ENCODE measurements at regions not wholly inside any gene's neighbourhood (a gene's known extent, or its start where the extent isn't known, plus 50 kb on each side); places are given as distances from the start of the nearest gene placed in this dataset.

DNA sequence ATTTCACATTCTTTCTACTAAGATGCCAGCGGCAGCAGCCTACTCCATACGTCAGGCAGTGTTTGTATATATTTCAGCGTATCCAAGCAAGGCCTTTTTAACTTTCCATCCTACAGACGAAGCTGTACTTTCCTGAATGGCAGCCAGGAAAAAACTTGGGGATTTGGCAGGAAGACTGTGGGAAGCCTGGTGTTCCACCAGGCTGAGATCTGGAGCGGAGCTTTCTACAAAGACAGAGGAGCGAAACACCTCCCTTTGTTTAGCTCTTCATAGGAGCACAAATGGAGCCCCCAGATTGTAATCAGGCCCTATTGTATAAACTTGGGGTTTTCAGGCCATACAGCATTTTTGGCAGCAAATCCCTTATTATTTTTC is 143.8 kb downstream of the TES start:
- Histone ChIP-seq H3K27ac (ENCODE audit: low read depth in 1 of 2, low read length in 2 of 2) (peak overlapping the region; percentile 73 to 81), H3K9ac (ENCODE audit: low read depth in 1 of 2, low read length in 2 of 2) (no peak overlapping the region), H3K9me3 (ENCODE audit: control insufficient read depth in 4 of 4, low read length in 3 of 4) (no peaks in the 10 kb centered on the region), H3K4me3 (ENCODE audit: low read depth in 1 of 3, low read length in 3 of 3) (no peak overlapping the region), H3K4me1 (ENCODE audit: control insufficient read depth in 4 of 4, insufficient read depth in 4 of 4, low read length in 3 of 4) (peaks cover 17 to 37% (median 28%) of the 10 kb centered on the region in 4 donors), H3K36me3 (ENCODE audit: control insufficient read depth in 4 of 4, insufficient read depth in 3 of 4, low read depth in 1 of 4, low read length in 3 of 4) (no peaks in the 10 kb centered on the region), H3K27me3 (ENCODE audit: control insufficient read depth in 4 of 4, insufficient read depth in 4 of 4, low read length in 3 of 4) (no peaks in the 10 kb centered on the region)
- 74% methylated on average over 6 of the region's 6 CpGs for WGBS
- DNase-seq (ENCODE audit: low spot score): no peak
- TF ChIP-seq RXRA (IDR thresholded peaks at IDR 0.05) (no peak), YY1 (IDR thresholded peaks at IDR 0.05) (no peak), HNF4A (conservative IDR thresholded peaks at IDR 0.05) (no peak), FOXA1 (IDR thresholded peaks at IDR 0.05) (no peak), RAD21 (IDR thresholded peaks at IDR 0.05) (no peak)
- TF ChIP-seq, protein P1, sequence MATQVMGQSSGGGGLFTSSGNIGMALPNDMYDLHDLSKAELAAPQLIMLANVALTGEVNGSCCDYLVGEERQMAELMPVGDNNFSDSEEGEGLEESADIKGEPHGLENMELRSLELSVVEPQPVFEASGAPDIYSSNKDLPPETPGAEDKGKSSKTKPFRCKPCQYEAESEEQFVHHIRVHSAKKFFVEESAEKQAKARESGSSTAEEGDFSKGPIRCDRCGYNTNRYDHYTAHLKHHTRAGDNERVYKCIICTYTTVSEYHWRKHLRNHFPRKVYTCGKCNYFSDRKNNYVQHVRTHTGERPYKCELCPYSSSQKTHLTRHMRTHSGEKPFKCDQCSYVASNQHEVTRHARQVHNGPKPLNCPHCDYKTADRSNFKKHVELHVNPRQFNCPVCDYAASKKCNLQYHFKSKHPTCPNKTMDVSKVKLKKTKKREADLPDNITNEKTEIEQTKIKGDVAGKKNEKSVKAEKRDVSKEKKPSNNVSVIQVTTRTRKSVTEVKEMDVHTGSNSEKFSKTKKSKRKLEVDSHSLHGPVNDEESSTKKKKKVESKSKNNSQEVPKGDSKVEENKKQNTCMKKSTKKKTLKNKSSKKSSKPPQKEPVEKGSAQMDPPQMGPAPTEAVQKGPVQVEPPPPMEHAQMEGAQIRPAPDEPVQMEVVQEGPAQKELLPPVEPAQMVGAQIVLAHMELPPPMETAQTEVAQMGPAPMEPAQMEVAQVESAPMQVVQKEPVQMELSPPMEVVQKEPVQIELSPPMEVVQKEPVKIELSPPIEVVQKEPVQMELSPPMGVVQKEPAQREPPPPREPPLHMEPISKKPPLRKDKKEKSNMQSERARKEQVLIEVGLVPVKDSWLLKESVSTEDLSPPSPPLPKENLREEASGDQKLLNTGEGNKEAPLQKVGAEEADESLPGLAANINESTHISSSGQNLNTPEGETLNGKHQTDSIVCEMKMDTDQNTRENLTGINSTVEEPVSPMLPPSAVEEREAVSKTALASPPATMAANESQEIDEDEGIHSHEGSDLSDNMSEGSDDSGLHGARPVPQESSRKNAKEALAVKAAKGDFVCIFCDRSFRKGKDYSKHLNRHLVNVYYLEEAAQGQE (IDR thresholded peaks at IDR 0.05): no peak
- TF ChIP-seq, protein P2, sequence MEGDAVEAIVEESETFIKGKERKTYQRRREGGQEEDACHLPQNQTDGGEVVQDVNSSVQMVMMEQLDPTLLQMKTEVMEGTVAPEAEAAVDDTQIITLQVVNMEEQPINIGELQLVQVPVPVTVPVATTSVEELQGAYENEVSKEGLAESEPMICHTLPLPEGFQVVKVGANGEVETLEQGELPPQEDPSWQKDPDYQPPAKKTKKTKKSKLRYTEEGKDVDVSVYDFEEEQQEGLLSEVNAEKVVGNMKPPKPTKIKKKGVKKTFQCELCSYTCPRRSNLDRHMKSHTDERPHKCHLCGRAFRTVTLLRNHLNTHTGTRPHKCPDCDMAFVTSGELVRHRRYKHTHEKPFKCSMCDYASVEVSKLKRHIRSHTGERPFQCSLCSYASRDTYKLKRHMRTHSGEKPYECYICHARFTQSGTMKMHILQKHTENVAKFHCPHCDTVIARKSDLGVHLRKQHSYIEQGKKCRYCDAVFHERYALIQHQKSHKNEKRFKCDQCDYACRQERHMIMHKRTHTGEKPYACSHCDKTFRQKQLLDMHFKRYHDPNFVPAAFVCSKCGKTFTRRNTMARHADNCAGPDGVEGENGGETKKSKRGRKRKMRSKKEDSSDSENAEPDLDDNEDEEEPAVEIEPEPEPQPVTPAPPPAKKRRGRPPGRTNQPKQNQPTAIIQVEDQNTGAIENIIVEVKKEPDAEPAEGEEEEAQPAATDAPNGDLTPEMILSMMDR (IDR thresholded peaks at IDR 0.05; ENCODE audit: low read depth, low read length, missing input control): peak; percentile 18
- TF ChIP-seq, protein P3, sequence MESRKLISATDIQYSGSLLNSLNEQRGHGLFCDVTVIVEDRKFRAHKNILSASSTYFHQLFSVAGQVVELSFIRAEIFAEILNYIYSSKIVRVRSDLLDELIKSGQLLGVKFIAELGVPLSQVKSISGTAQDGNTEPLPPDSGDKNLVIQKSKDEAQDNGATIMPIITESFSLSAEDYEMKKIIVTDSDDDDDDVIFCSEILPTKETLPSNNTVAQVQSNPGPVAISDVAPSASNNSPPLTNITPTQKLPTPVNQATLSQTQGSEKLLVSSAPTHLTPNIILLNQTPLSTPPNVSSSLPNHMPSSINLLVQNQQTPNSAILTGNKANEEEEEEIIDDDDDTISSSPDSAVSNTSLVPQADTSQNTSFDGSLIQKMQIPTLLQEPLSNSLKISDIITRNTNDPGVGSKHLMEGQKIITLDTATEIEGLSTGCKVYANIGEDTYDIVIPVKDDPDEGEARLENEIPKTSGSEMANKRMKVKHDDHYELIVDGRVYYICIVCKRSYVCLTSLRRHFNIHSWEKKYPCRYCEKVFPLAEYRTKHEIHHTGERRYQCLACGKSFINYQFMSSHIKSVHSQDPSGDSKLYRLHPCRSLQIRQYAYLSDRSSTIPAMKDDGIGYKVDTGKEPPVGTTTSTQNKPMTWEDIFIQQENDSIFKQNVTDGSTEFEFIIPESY (IDR thresholded peaks at IDR 0.05): no peak

DNA sequence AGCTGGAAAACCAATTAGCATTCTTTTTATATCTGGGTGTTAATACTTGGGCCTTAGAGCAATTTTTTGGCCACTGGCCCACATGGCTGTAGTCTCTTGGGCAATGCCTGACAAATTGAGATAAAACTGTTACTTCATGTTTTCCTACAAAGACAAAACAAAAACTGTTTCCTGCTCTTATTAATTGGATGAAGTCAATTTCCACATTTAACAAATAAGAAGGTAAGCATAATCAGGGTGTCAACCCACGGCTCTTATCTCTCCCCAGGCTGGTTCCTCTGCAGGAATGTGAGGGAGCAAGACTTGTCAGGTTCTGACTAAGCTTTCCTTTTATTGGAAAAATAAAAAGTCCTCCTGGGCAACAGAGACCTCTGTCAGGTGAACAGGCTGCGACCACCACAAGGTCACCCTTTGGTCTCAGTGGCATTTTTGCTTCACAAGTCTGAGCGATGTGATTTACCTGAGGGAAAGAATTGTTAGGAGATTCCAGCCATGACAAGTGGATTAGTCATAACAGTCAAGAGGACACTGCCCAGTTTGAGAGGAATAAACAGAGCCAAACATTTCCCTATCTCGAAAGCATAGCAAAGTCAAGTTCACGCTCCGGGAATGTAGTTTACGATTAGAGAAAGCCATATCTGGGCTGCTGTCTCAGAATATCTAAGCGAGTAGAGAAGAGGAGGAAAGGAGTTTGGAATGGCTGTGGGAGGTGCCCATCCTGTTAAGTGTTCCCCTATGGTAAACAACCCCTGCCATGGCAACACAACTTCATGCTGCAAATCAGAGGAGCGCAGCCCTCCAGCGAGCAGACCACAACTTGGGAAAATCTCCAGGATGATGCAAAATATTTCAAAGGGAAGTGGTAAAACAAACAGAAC is 144.4 kb downstream of the TES start:
- Histone ChIP-seq H3K27me3 (ENCODE audit: control insufficient read depth in 4 of 4, insufficient read depth in 4 of 4, low read length in 3 of 4) (no peaks in the 10 kb centered on the region), H3K9me3 (ENCODE audit: control insufficient read depth in 4 of 4, low read length in 3 of 4) (no peaks in the 10 kb centered on the region), H3K4me3 (ENCODE audit: low read depth in 1 of 3, low read length in 3 of 3) (peak overlapping the region in 1 of 3 donors; percentile 18), H3K36me3 (ENCODE audit: control insufficient read depth in 4 of 4, insufficient read depth in 3 of 4, low read depth in 1 of 4, low read length in 3 of 4) (no peaks in the 10 kb centered on the region), H3K4me1 (ENCODE audit: control insufficient read depth in 4 of 4, insufficient read depth in 4 of 4, low read length in 3 of 4) (peaks cover 17 to 37% (median 28%) of the 10 kb centered on the region in 4 donors), H3K9ac (ENCODE audit: low read depth in 1 of 2, low read length in 2 of 2) (no peak overlapping the region), H3K27ac (ENCODE audit: low read depth in 1 of 2, low read length in 2 of 2) (peak overlapping the region; percentile 73 to 81)
- 15% methylated on average over 10 of the region's 10 CpGs for WGBS
- TF ChIP-seq NR2F2 (IDR thresholded peaks at IDR 0.05): peak; percentile 78
- peak; percentile 7 to 34 for TF ChIP-seq RAD21 (IDR thresholded peaks at IDR 0.05)
- peak; percentile 16 to 49 for TF ChIP-seq HNF4A (conservative IDR thresholded peaks at IDR 0.05)
- TF ChIP-seq FOXA1 (IDR thresholded peaks at IDR 0.05): no peak
- peak; percentile 8 to 57 for TF ChIP-seq RXRA (IDR thresholded peaks at IDR 0.05)
- peak; percentile 69 to 90 for TF ChIP-seq JUND (IDR thresholded peaks at IDR 0.05)
- TF ChIP-seq, protein P2 (IDR thresholded peaks at IDR 0.05; ENCODE audit: low read depth, low read length, missing input control): no peak
- peak; percentile 65 for TF ChIP-seq SP1 (IDR thresholded peaks at IDR 0.05)
- DNase-seq (ENCODE audit: low spot score): no peak
